ENCODE measurements at regions not wholly inside any gene's neighbourhood (a gene's known extent, or its start where the extent isn't known, plus 50 kb on each side); places are given as distances from the start of the nearest gene placed in this dataset.

GRCh38 chr4:187021436-187022205 is 298.0 kb upstream of the FAT1 start:
- no peak for TF ChIP-seq CTCF (conservative IDR thresholded peaks at IDR 0.05; ENCODE audit: low read depth, low read length)
- TF ChIP-seq EZH2 (IDR thresholded peaks at IDR 0.05; ENCODE audit: borderline replicate concordance, low read depth, low read length, poor library complexity, severe bottlenecking) = no peak

Data from A673 (cell line).